ENCODE measurements at regions not wholly inside any gene's neighbourhood (a gene's known extent, or its start where the extent isn't known, plus 50 kb on each side); places are given as distances from the start of the nearest gene placed in this dataset.

GRCh38 chr11:42526426-42526825, 785.4 kb upstream of the API5 start:
- Mint-ChIP-seq H3K4me3 (no peak overlapping the region), H3K9me3 (peaks cover 7% of the 10 kb centered on the region), H3K27ac (no peak overlapping the region), H3K27me3 (no peaks in the 10 kb centered on the region), H3K36me3 (ENCODE audit: low read depth) (no peaks in the 10 kb centered on the region), H3K4me1 (no peaks in the 10 kb centered on the region)
- ATAC-seq (replicated peaks): no peak

- no peaks in the 10 kb centered on the region for H3K36me3 Mint-ChIP-seq (ENCODE audit: low read depth)
- ATAC-seq (replicated peaks): no peak
- no peaks in the 10 kb centered on the region for H3K27me3 Mint-ChIP-seq
- no peak overlapping the region for H3K27ac Mint-ChIP-seq
- H3K4me3 Mint-ChIP-seq: no peak overlapping the region
- H3K9me3 Mint-ChIP-seq: no peaks in the 10 kb centered on the region
- H3K4me1 Mint-ChIP-seq: no peaks in the 10 kb centered on the region
These were observed 783.3 kb upstream of the API5 start for GRCh38 chr11:42528471-42528870.

DNA sequence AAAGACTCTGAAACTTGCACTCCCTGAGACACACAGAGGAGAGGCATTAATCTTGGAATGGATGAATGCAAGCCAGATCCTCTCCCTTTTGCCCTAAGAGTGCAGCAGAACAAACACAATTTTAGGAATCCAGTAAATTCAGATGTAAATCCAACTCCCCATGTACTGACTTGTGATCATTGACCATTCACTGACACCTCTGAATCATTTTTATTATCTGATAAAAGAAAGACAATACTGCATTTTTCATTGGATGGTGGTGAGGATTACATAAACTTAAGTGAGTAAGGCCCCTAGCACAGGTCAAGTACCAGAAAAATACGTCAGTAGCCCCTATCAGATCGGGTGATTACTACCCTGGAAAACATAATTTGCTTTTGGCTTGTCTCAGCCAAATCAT, 782.9 kb upstream of the API5 start:
- Mint-ChIP-seq H3K27ac (no peak overlapping the region), H3K4me1 (no peaks in the 10 kb centered on the region), H3K9me3 (no peaks in the 10 kb centered on the region), H3K4me3 (no peak overlapping the region), H3K36me3 (ENCODE audit: low read depth) (no peaks in the 10 kb centered on the region), H3K27me3 (no peaks in the 10 kb centered on the region)
- no peak for ATAC-seq (replicated peaks)

DNA sequence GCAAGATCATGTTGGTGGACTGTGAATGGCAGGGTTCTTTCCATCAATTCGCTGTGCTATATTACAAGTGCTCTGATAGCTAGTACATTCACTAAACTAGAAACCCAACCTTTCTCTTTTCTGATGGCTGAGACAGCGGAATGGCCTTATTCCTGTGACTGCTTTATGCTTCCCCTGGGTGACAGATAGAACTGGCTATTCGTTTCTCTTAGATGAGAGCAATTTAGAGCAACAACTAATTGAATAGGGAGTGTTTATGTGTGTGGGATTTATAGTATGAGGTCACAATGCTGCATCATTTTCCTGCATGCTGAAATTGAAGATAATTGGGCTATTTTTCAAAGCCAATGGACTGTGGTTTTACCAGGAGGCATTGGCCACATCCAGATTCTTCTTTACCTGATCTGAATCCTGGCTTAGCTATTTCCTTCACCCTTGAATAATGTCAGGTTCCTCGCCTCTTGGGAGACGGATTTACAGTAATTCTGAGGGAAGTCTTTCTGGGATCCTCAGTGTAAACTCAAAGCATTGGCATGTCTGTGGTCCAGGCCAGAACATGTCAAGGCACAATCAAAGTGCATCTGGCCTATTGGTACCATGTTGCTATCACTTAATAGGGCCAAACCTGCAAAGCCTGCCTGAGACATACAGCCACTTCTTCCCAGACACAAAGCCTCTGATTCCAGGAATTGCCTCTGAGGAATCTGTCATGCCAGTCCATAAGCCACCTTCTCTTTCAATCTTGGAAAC, 775.0 kb upstream of the API5 start:
- ATAC-seq (replicated peaks): no peak
- no peaks in the 10 kb centered on the region for H3K4me1 Mint-ChIP-seq
- H3K4me3 Mint-ChIP-seq: no peak overlapping the region
- no peak overlapping the region for H3K27ac Mint-ChIP-seq
- peaks cover 12% of the 10 kb centered on the region for H3K9me3 Mint-ChIP-seq
- H3K36me3 Mint-ChIP-seq (ENCODE audit: low read depth): no peaks in the 10 kb centered on the region
- no peaks in the 10 kb centered on the region for H3K27me3 Mint-ChIP-seq

GRCh38 chr11:42542336-42542735, 769.5 kb upstream of the API5 start:
- H3K4me1 Mint-ChIP-seq: no peaks in the 10 kb centered on the region
- H3K36me3 Mint-ChIP-seq (ENCODE audit: low read depth): no peaks in the 10 kb centered on the region
- no peak overlapping the region for H3K4me3 Mint-ChIP-seq
- no peak for ATAC-seq (replicated peaks)
- no peaks in the 10 kb centered on the region for H3K27me3 Mint-ChIP-seq
- H3K27ac Mint-ChIP-seq: no peak overlapping the region
- H3K9me3 Mint-ChIP-seq: peaks cover 16% of the 10 kb centered on the region

DNA sequence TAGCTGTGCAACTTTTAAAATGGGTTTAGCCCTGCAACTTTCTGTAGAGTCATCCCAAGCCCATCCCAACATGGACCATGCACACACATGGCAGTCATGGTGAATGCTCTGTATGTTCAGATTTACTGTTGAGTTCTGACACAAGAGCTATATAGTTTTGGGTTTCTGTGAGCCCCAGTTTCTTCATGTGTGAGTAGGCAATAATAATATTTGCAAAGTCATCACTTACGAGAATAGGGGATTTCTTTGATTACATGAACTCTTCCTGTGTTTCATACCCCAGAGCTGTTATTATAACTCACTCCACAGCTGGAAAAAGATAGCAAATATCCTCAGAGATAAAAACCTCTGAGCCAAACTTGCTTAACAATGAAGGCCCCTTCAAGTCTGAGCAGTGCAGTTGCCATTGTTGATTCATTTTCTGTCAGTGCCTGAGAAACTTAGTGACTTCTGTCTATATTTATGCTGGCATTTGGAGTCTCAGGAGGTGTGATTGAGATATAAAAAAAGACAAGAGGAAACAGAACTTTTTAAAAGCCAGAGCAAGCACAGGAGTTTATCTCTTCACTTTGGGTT, 767.9 kb upstream of the API5 start:
- no peak for ATAC-seq (replicated peaks)
- Mint-ChIP-seq H3K36me3 (ENCODE audit: low read depth) (no peaks in the 10 kb centered on the region), H3K9me3 (peaks cover 16% of the 10 kb centered on the region)

GRCh38 chr11:42544726-42545125, 767.1 kb upstream of the API5 start:
- Mint-ChIP-seq H3K27me3 (no peaks in the 10 kb centered on the region), H3K36me3 (ENCODE audit: low read depth) (no peaks in the 10 kb centered on the region), H3K4me3 (no peak overlapping the region), H3K9me3 (peaks cover 12% of the 10 kb centered on the region), H3K27ac (no peak overlapping the region), H3K4me1 (no peaks in the 10 kb centered on the region)
- ATAC-seq (replicated peaks): no peak

More for the DNA sequence above, 767.9 kb upstream of the API5 start:
- Mint-ChIP-seq H3K27me3 (no peaks in the 10 kb centered on the region), H3K27ac (no peak overlapping the region), H3K4me1 (no peaks in the 10 kb centered on the region), H3K4me3 (no peak overlapping the region)

- H3K9me3 Mint-ChIP-seq: peaks cover 11% of the 10 kb centered on the region
- H3K27me3 Mint-ChIP-seq: no peaks in the 10 kb centered on the region
- no peak overlapping the region for H3K4me3 Mint-ChIP-seq
- no peaks in the 10 kb centered on the region for H3K4me1 Mint-ChIP-seq
- ATAC-seq (replicated peaks): no peak
- no peaks in the 10 kb centered on the region for H3K36me3 Mint-ChIP-seq (ENCODE audit: low read depth)
- H3K27ac Mint-ChIP-seq: no peak overlapping the region
These were observed 765.8 kb upstream of the API5 start for GRCh38 chr11:42545954-42546353.

- no peak for ATAC-seq (replicated peaks)
These were observed 759.0 kb upstream of the API5 start for GRCh38 chr11:42552786-42553185.

DNA sequence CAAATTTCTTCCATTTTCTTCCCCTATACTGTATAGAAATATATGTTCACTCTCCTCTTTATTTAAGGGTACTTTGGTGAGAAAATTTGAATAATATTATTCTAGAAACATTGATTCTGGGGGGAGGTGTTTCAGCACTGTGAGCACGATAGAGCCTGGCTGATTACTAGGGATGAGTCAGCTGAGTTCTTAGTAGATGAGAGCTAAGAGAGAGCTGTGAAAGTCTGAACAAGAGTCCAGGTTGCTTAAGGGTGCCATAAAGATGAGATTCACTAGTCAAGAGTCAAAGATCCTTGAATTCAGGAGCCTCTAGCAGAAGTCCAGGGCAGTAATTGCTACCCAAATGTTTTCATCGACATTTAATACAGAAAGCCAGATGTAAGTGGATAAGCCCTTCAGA, 756.6 kb upstream of the API5 start:
- no peak for ATAC-seq (replicated peaks)
- Mint-ChIP-seq H3K9me3 (peaks cover 15% of the 10 kb centered on the region), H3K27me3 (no peaks in the 10 kb centered on the region), H3K27ac (no peak overlapping the region), H3K4me3 (no peak overlapping the region), H3K4me1 (no peaks in the 10 kb centered on the region), H3K36me3 (ENCODE audit: low read depth) (no peaks in the 10 kb centered on the region)

More at GRCh38 chr11:42552786-42553185, 759.0 kb upstream of the API5 start:
- no peak overlapping the region for H3K4me3 Mint-ChIP-seq
- H3K36me3 Mint-ChIP-seq (ENCODE audit: low read depth): no peaks in the 10 kb centered on the region
- H3K27ac Mint-ChIP-seq: no peak overlapping the region
- H3K27me3 Mint-ChIP-seq: no peaks in the 10 kb centered on the region
- H3K4me1 Mint-ChIP-seq: no peaks in the 10 kb centered on the region
- peaks cover 11% of the 10 kb centered on the region for H3K9me3 Mint-ChIP-seq

DNA sequence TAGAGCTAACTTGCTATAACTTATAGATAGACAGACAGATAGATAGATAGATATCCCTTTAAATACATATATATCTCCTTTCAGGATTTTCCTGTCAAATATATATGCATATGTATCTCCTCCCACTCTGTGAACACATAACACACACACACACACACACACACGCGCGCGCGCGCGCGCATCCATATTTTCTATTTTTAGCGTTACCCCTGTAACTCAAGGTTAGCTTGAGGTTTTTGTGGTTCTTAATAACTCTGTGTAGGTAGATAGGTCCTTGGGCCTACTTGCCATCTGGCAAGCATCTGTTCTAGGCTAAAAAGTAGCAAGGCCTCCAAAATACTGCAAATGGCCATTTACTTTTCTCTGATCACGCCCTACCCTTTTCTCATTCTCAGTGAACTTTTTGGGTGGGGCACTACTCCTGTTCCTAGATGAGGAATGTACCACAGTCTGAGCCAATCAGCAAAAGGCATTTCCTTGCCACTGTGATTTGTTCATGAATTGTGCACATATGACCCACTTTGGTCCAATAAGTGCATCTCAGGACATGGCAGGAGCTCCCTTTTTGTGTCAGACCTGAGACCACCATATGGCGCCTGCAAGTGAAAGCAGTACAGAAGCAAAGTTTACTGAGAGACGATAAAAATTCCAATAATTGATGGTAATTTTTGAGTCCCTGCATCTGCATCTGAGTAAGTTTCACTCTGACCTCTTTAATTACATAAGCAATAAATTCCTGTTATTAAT, 740.5 kb upstream of the API5 start:
- H3K9me3 Mint-ChIP-seq: peaks cover 7% of the 10 kb centered on the region
- no peak overlapping the region for H3K27ac Mint-ChIP-seq
- H3K27me3 Mint-ChIP-seq: no peaks in the 10 kb centered on the region
- H3K4me1 Mint-ChIP-seq: no peaks in the 10 kb centered on the region
- no peak for ATAC-seq (replicated peaks)
- no peaks in the 10 kb centered on the region for H3K36me3 Mint-ChIP-seq (ENCODE audit: low read depth)
- H3K4me3 Mint-ChIP-seq: no peak overlapping the region

GRCh38 chr11:42571878-42572610, 739.8 kb upstream of the API5 start:
- Mint-ChIP-seq H3K4me3 (no peak overlapping the region), H3K27ac (no peak overlapping the region), H3K4me1 (no peaks in the 10 kb centered on the region), H3K36me3 (ENCODE audit: low read depth) (no peaks in the 10 kb centered on the region), H3K27me3 (no peaks in the 10 kb centered on the region), H3K9me3 (peaks cover 7% of the 10 kb centered on the region)
- ATAC-seq (replicated peaks): no peak

GRCh38 chr11:42576318-42576717, 735.5 kb upstream of the API5 start:
- Mint-ChIP-seq H3K9me3 (peaks cover 16% of the 10 kb centered on the region), H3K27ac (no peak overlapping the region), H3K4me3 (no peak overlapping the region), H3K4me1 (no peaks in the 10 kb centered on the region), H3K27me3 (no peaks in the 10 kb centered on the region), H3K36me3 (ENCODE audit: low read depth) (no peaks in the 10 kb centered on the region)
- no peak for ATAC-seq (replicated peaks)

GRCh38 chr11:42589286-42589685, 722.5 kb upstream of the API5 start:
- peaks cover 20% of the 10 kb centered on the region for H3K9me3 Mint-ChIP-seq
- H3K27me3 Mint-ChIP-seq: no peaks in the 10 kb centered on the region
- H3K27ac Mint-ChIP-seq: no peak overlapping the region
- no peak overlapping the region for H3K4me3 Mint-ChIP-seq
- H3K4me1 Mint-ChIP-seq: no peaks in the 10 kb centered on the region
- no peaks in the 10 kb centered on the region for H3K36me3 Mint-ChIP-seq (ENCODE audit: low read depth)
- ATAC-seq (replicated peaks): no peak

All from activated T-helper 17 cell treated with anti-CD3 and anti-CD28 coated beads, Interleukin-2, amount 50 U/mL, for 72 hours (primary cell).